ENCODE measurements at regions not wholly inside any gene's neighbourhood (a gene's known extent, or its start where the extent isn't known, plus 50 kb on each side); places are given as distances from the start of the nearest gene placed in this dataset.

DNA sequence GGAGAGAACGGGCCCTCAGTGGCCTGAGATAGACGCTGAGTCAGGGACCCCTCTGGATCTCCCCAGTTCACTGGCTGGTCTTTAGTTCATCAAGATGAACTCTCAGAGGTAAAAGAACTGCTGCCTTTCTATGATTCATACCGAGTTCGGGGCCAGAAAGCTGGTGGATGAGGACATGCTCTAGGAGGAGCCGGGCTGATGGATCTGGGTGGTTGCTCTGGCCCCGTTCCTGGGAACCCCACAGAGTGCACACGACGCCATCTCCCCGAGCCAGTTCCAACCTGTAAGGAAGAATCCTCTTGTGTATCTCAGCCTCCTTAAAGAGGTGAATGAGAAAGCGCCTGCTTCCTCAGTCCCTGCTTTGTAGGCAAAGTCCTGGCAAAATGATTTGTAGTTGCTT, 142.6 kb upstream of the PDE10A start:
- peaks cover 4% of the 10 kb centered on the region for H3K27me3 ChIP-seq (ENCODE audit: insufficient read depth, poor library complexity, severe bottlenecking)
- no peak for DNase-seq (ENCODE audit: low read depth in 1 of 2, low spot score in 1 of 2)
- TF ChIP-seq GABPA (IDR thresholded peaks at IDR 0.05; ENCODE audit: low read depth) (no peak), POLR2AphosphoS5 (IDR thresholded peaks at IDR 0.05; ENCODE audit: low read depth) (no peak), SPI1 (IDR thresholded peaks at IDR 0.05; ENCODE audit: borderline replicate concordance, low read depth) (no peak)
- TF ChIP-seq, protein P1, sequence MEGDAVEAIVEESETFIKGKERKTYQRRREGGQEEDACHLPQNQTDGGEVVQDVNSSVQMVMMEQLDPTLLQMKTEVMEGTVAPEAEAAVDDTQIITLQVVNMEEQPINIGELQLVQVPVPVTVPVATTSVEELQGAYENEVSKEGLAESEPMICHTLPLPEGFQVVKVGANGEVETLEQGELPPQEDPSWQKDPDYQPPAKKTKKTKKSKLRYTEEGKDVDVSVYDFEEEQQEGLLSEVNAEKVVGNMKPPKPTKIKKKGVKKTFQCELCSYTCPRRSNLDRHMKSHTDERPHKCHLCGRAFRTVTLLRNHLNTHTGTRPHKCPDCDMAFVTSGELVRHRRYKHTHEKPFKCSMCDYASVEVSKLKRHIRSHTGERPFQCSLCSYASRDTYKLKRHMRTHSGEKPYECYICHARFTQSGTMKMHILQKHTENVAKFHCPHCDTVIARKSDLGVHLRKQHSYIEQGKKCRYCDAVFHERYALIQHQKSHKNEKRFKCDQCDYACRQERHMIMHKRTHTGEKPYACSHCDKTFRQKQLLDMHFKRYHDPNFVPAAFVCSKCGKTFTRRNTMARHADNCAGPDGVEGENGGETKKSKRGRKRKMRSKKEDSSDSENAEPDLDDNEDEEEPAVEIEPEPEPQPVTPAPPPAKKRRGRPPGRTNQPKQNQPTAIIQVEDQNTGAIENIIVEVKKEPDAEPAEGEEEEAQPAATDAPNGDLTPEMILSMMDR (IDR thresholded peaks at IDR 0.05; ENCODE audit: insufficient read depth, low read length), result no peak
- TF ChIP-seq, protein P2, sequence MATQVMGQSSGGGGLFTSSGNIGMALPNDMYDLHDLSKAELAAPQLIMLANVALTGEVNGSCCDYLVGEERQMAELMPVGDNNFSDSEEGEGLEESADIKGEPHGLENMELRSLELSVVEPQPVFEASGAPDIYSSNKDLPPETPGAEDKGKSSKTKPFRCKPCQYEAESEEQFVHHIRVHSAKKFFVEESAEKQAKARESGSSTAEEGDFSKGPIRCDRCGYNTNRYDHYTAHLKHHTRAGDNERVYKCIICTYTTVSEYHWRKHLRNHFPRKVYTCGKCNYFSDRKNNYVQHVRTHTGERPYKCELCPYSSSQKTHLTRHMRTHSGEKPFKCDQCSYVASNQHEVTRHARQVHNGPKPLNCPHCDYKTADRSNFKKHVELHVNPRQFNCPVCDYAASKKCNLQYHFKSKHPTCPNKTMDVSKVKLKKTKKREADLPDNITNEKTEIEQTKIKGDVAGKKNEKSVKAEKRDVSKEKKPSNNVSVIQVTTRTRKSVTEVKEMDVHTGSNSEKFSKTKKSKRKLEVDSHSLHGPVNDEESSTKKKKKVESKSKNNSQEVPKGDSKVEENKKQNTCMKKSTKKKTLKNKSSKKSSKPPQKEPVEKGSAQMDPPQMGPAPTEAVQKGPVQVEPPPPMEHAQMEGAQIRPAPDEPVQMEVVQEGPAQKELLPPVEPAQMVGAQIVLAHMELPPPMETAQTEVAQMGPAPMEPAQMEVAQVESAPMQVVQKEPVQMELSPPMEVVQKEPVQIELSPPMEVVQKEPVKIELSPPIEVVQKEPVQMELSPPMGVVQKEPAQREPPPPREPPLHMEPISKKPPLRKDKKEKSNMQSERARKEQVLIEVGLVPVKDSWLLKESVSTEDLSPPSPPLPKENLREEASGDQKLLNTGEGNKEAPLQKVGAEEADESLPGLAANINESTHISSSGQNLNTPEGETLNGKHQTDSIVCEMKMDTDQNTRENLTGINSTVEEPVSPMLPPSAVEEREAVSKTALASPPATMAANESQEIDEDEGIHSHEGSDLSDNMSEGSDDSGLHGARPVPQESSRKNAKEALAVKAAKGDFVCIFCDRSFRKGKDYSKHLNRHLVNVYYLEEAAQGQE (IDR thresholded peaks at IDR 0.05; ENCODE audit: insufficient replicate concordance, low read depth), result no peak
- no peak overlapping the region for H3K4me3 ChIP-seq (replicated peaks; ENCODE audit: insufficient read depth, low read length)
- H3K27ac ChIP-seq (replicated peaks), result no peak overlapping the region

DNA sequence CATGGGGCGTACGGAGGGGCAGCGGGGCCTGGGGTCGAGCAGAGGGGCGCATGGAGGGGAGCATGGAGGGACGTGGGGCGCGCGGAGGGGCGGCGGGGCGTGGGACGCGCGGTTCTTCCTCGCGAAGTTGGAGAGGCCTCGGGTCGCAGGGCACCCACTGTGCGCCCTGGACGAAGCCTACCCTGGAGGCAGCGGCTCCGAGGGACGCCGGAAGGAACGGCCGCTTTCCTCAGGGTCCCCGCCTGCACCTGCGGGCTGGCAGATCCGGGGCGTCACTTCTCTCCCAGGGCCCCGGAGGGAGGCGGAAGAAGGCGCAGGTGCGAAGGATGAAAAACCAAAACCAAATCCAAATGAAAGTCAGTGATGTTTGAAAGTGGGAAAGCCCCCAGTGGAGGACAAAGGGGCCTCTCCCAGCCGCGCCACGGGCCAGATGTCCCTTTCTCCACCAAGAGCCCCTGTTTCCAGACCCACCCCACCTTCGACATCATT, 142.1 kb upstream of the PDE10A start:
- no peak for DNase-seq (ENCODE audit: low read depth in 1 of 2, low spot score in 1 of 2)
- Histone ChIP-seq H3K4me3 (replicated peaks; ENCODE audit: insufficient read depth, low read length) (no peak overlapping the region), H3K27me3 (ENCODE audit: insufficient read depth, poor library complexity, severe bottlenecking) (peaks cover 4% of the 10 kb centered on the region), H3K27ac (replicated peaks) (no peak overlapping the region)
- TF ChIP-seq, protein P1 (IDR thresholded peaks at IDR 0.05; ENCODE audit: insufficient read depth, low read length), result no peak
- TF ChIP-seq GABPA (IDR thresholded peaks at IDR 0.05; ENCODE audit: low read depth), result no peak
- TF ChIP-seq POLR2AphosphoS5 (IDR thresholded peaks at IDR 0.05; ENCODE audit: low read depth), result no peak
- TF ChIP-seq SPI1 (IDR thresholded peaks at IDR 0.05; ENCODE audit: borderline replicate concordance, low read depth), result no peak
- TF ChIP-seq, protein P2 (IDR thresholded peaks at IDR 0.05; ENCODE audit: insufficient replicate concordance, low read depth), result no peak

DNA sequence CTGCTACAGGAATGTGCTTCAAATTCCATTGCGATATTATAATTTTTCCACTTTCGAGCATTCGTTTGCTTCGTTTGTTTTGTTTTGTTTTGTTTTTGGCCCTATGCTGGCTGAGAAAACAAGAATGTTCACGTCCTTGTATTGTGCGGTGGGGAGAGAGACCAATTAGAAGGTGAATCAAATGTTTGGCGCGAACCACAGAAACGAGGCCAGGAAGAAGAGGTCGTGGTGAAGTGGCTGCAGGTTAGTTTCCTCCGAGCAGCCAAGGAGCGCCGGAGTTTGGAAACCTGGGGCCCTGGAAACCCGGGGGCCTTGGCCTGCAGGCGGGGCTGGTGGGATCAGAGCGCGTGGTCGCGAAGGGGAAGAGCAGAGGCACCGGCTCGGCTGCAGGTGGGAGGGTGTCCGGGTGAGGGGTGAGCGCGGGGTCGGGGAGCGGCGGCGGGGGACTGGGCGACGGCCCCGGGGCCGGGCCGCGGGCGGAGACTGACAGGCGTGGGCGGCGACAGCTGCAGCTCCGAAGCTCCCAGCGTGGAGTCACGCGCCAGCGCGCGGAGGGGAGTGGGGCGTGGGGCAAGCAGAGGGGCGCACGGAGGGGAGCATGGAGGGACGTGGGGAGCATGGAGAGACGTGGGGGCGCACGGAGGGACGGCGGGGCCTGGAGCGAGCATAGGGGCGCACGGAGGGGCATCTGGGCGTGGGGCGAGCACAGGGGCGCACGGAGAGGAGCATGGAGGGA, 141.5 kb upstream of the PDE10A start:
- no peak for DNase-seq (ENCODE audit: low read depth in 1 of 2, low spot score in 1 of 2)
- H3K27ac ChIP-seq (replicated peaks), result no peak overlapping the region
- H3K4me3 ChIP-seq (replicated peaks; ENCODE audit: insufficient read depth, low read length), result no peak overlapping the region
- peaks cover 4% of the 10 kb centered on the region for H3K27me3 ChIP-seq (ENCODE audit: insufficient read depth, poor library complexity, severe bottlenecking)
- no peak for TF ChIP-seq SPI1 (IDR thresholded peaks at IDR 0.05; ENCODE audit: borderline replicate concordance, low read depth)
- no peak for TF ChIP-seq GABPA (IDR thresholded peaks at IDR 0.05; ENCODE audit: low read depth)
- TF ChIP-seq POLR2AphosphoS5 (IDR thresholded peaks at IDR 0.05; ENCODE audit: low read depth), result no peak
- TF ChIP-seq, protein P2 (IDR thresholded peaks at IDR 0.05; ENCODE audit: insufficient replicate concordance, low read depth), result no peak
- TF ChIP-seq, protein P1 (IDR thresholded peaks at IDR 0.05; ENCODE audit: insufficient read depth, low read length), result no peak

All from HL-60 (cell line).